Testis (tissue), 2 donors: ENCODE measurements at regions not wholly inside any gene's neighbourhood (a gene's known extent, or its start where the extent isn't known, plus 50 kb on each side); places are given as distances from the start of the nearest gene placed in this dataset.

Experiments used
- DNase-seq: peaks from one replicate; pipeline ENCODE4 v3.0.0-alpha.2; 2019
- H3K27ac ChIP-seq, 2 donors: fragments of 200-600 bp; sonication (generic); one replicate each; pipeline ENCODE4 v1.5.1; 2019
- H3K27me3 ChIP-seq: fragments of 200-600 bp; sonication (generic); one replicate; pipeline ENCODE4 v1.5.1; 2019
- H3K36me3 ChIP-seq: fragments of 200-600 bp; sonication (generic); one replicate; pipeline ENCODE4 v1.5.1; 2017; ENCODE audit warnings: low read depth; ENCODE audit errors: missing control alignments
- H3K4me1 ChIP-seq: fragments of 200-600 bp; sonication (generic); one replicate; pipeline ENCODE4 v1.5.1; 2019
- H3K4me3 ChIP-seq, 2 donors: fragments of 200-600 bp; sonication (generic); one replicate each; pipeline ENCODE4 v1.5.1; 2017 to 2019
- H3K9me3 ChIP-seq: fragments of 200-600 bp; sonication (generic); one replicate; pipeline ENCODE4 v1.5.1; 2017
- POLR2A ChIP-seq: fragments of 450-650 bp; IDR thresholded peaks from one replicate; pipeline ENCODE4 v1.6.1; 2017; ENCODE audit warnings: antibody characterized with exemption, mild to moderate bottlenecking, moderate library complexity
- WGBS, 2 donors: methylation state at CpG; one replicate each; pipeline ENCODE4 v1.1.5; 2018; 5-methylcytosine and 5-hydroxymethylcytosine counted together
- intact Hi-C: fragments of 100-400 bp; cut with DNase I; formaldehyde crosslinking; loops from one replicate; pipeline ENCODE4 v1.15.1; 2023; ENCODE audit warnings: low total_unique reads
- TF ChIP-seq, protein P1 (sequence below), 3 experiments: fragments of 450-650 bp in 2 of 3; fragments of 200-600 bp in 1 of 3; sonication (generic) in 1 of 3; IDR thresholded peaks; one replicate each; pipeline ENCODE4 v1.5.1; 2016 to 2019; ENCODE audit warnings: antibody characterized with exemption in 3 of 3, mild to moderate bottlenecking in 2 of 3, moderate library complexity in 1 of 3

DNA sequence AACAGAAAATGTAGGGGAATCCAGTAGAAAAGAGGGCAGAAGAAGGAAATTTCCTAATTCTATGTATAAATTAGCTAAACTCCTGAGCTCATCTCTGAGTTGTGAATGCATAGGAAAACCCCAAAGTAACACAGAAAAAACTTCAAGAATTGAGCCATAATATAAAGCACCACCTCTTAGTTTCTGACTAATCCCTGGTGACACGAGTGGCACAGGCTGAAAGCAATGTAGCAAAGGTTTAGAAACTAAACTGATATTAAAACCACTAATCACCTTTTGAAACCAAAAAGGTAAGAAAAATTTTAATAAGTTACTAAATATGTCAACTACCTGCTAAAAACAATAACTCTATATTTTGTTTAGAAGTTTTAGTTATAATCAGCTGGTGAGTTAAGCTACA, 255.6 kb upstream of the NECTIN3 start:
- no peaks in the 10 kb centered on the region for H3K9me3 ChIP-seq
- H3K27me3 ChIP-seq: no peaks in the 10 kb centered on the region
- 82 to 87% methylated on average over 1 of the region's 1 CpG for WGBS, 2 donors
- no peaks in the 10 kb centered on the region for H3K36me3 ChIP-seq
- no peaks in the 10 kb centered on the region for H3K4me1 ChIP-seq
- no peak overlapping the region for H3K4me3 ChIP-seq
- TF ChIP-seq, protein P1, sequence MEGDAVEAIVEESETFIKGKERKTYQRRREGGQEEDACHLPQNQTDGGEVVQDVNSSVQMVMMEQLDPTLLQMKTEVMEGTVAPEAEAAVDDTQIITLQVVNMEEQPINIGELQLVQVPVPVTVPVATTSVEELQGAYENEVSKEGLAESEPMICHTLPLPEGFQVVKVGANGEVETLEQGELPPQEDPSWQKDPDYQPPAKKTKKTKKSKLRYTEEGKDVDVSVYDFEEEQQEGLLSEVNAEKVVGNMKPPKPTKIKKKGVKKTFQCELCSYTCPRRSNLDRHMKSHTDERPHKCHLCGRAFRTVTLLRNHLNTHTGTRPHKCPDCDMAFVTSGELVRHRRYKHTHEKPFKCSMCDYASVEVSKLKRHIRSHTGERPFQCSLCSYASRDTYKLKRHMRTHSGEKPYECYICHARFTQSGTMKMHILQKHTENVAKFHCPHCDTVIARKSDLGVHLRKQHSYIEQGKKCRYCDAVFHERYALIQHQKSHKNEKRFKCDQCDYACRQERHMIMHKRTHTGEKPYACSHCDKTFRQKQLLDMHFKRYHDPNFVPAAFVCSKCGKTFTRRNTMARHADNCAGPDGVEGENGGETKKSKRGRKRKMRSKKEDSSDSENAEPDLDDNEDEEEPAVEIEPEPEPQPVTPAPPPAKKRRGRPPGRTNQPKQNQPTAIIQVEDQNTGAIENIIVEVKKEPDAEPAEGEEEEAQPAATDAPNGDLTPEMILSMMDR (IDR thresholded peaks at IDR 0.05): no peak
- no peak for TF ChIP-seq POLR2A
- H3K27ac ChIP-seq: no peak overlapping the region
- intact Hi-C loops: no loop called here
- DNase-seq: no peak

DNA sequence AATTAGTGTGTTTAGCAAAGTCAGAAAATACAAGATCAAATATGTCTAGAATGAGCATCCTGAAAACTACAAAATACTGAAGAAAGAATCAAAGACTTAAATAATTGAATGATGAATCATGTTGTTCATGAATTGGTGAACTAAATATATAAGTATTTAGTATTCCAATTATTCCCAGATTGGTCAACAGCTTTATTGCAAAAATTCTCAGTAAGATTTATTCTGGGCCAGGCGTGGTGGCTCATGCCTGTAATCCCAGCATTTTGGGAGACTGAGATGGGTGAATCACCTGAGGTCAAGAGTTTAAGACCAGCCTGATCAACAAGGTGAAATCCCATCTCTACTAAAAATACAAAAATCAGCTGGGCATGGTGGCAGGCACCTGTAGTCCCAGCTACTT, 250.0 kb upstream of the NECTIN3 start:
- H3K27ac ChIP-seq: no peak overlapping the region
- no peaks in the 10 kb centered on the region for H3K9me3 ChIP-seq
- 92 to 96% methylated on average over 1 of the region's 1 CpG for WGBS, 2 donors
- no peak for DNase-seq
- no peaks in the 10 kb centered on the region for H3K36me3 ChIP-seq
- no peaks in the 10 kb centered on the region for H3K27me3 ChIP-seq
- TF ChIP-seq, protein P1 (IDR thresholded peaks at IDR 0.05): no peak
- no peak for TF ChIP-seq POLR2A
- intact Hi-C loops: no loop called here
- H3K4me3 ChIP-seq: no peak overlapping the region
- no peaks in the 10 kb centered on the region for H3K4me1 ChIP-seq

DNA sequence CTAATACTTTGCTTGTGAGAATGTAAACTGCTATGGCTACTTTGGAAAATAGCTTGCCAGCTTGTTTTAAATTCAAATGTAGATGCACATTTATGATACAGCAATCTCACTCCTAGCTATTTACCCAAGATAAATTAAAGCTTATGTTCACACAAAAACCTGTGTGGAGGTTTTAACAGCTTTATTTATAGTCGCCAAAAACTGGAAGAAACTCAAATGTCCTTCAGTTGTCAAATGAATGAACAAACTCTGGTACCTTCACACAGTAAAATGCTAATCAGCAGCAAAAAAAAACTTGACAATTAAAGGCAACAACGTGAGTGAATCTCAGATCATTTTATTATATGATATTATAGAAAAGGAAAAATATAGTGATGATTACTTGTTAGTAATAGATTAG, 248.6 kb upstream of the NECTIN3 start:
- no peak overlapping the region for H3K4me3 ChIP-seq
- H3K4me1 ChIP-seq: no peaks in the 10 kb centered on the region
- no peaks in the 10 kb centered on the region for H3K9me3 ChIP-seq
- TF ChIP-seq, protein P1 (IDR thresholded peaks at IDR 0.05): no peak
- no peak for TF ChIP-seq POLR2A
- H3K27ac ChIP-seq: no peak overlapping the region
- H3K27me3 ChIP-seq: no peaks in the 10 kb centered on the region
- H3K36me3 ChIP-seq: no peaks in the 10 kb centered on the region
- WGBS, 2 donors: 55 to 62% methylated on average over 2 of the region's 2 CpGs
- intact Hi-C loops: no loop called here
- DNase-seq: no peak

DNA sequence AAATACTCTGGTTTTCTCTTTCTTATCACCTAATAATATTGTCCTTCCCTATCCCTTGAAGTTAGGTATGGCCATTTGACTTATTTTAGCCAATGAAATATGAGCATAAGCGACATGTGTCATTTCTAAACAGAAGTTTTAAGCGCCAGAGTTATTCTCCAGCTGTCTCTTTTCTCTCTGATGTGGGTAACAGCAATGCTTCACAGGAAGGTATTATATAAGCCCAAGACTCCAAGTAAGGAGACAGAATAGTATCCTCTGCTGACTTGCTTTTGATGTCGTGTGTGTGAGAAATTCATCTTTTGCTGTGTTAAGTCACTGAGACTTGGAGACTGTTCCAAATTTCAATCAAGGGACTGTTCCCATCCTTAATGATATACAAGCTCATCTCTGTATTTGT, 224.6 kb upstream of the NECTIN3 start:
- no peak for TF ChIP-seq POLR2A
- TF ChIP-seq, protein P1 (IDR thresholded peaks at IDR 0.05): no peak
- H3K27me3 ChIP-seq: no peaks in the 10 kb centered on the region
- WGBS, 2 donors: 60 to 63% methylated on average over 3 of the region's 3 CpGs
- intact Hi-C loops: no loop called here
- no peak for DNase-seq
- no peaks in the 10 kb centered on the region for H3K9me3 ChIP-seq
- H3K27ac ChIP-seq: no peak overlapping the region
- H3K4me3 ChIP-seq: no peak overlapping the region
- no peaks in the 10 kb centered on the region for H3K4me1 ChIP-seq
- no peaks in the 10 kb centered on the region for H3K36me3 ChIP-seq

DNA sequence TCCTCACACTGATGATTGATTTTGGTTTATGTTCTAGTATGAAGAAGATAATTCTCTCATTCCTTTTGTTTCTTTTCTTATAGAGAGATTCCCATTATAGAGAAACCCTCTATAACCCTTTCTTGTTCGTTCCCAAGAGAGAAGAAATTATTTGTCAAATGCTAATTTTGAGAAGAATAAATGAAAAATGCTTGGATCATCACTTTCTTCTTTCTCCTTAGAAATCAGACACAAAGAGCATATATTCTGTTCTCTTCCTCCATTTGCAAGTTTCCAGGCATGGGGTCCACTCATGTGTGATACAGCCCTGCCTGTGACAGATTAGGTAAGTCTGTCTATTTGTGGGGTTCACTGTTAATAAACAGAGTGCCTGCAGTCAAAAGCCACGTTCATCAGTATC, 222.6 kb upstream of the NECTIN3 start:
- no peak overlapping the region for H3K27ac ChIP-seq
- no peaks in the 10 kb centered on the region for H3K9me3 ChIP-seq
- no peaks in the 10 kb centered on the region for H3K36me3 ChIP-seq
- H3K4me1 ChIP-seq: no peaks in the 10 kb centered on the region
- no peak overlapping the region for H3K4me3 ChIP-seq
- WGBS, 2 donors: 78 to 82% methylated on average over 2 of the region's 2 CpGs
- TF ChIP-seq, protein P1 (IDR thresholded peaks at IDR 0.05): no peak
- TF ChIP-seq POLR2A: no peak
- intact Hi-C loops: no loop called here
- DNase-seq: no peak
- H3K27me3 ChIP-seq: no peaks in the 10 kb centered on the region
